ENCODE measurements at regions not wholly inside any gene's neighbourhood (a gene's known extent, or its start where the extent isn't known, plus 50 kb on each side); places are given as distances from the start of the nearest gene placed in this dataset.

DNA sequence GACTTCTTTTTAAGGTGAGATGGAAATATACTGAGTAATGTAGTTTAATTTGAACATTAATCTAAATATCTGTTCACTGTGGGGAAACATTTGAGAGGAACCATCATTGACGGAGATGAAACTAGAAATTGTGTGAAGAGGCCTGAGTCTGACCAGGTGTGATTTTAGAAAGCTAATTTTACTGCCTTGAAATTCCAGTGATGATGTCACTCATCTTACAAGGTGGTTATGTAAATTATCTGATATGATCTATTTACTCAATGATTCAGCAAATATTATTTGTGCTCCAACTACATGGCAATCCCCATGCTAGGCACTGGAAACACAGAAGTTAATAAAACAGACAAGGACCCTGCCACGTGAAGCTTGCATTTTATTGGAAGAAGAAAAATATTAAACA lies 435.7 kb upstream of the DCN start:
- TF ChIP-seq, protein P1, sequence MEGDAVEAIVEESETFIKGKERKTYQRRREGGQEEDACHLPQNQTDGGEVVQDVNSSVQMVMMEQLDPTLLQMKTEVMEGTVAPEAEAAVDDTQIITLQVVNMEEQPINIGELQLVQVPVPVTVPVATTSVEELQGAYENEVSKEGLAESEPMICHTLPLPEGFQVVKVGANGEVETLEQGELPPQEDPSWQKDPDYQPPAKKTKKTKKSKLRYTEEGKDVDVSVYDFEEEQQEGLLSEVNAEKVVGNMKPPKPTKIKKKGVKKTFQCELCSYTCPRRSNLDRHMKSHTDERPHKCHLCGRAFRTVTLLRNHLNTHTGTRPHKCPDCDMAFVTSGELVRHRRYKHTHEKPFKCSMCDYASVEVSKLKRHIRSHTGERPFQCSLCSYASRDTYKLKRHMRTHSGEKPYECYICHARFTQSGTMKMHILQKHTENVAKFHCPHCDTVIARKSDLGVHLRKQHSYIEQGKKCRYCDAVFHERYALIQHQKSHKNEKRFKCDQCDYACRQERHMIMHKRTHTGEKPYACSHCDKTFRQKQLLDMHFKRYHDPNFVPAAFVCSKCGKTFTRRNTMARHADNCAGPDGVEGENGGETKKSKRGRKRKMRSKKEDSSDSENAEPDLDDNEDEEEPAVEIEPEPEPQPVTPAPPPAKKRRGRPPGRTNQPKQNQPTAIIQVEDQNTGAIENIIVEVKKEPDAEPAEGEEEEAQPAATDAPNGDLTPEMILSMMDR (IDR thresholded peaks at IDR 0.05): no peak
- TF ChIP-seq POLR2A (IDR thresholded peaks at IDR 0.05): no peak
